ENCODE measurements at regions not wholly inside any gene's neighbourhood (a gene's known extent, or its start where the extent isn't known, plus 50 kb on each side); places are given as distances from the start of the nearest gene placed in this dataset.

DNA sequence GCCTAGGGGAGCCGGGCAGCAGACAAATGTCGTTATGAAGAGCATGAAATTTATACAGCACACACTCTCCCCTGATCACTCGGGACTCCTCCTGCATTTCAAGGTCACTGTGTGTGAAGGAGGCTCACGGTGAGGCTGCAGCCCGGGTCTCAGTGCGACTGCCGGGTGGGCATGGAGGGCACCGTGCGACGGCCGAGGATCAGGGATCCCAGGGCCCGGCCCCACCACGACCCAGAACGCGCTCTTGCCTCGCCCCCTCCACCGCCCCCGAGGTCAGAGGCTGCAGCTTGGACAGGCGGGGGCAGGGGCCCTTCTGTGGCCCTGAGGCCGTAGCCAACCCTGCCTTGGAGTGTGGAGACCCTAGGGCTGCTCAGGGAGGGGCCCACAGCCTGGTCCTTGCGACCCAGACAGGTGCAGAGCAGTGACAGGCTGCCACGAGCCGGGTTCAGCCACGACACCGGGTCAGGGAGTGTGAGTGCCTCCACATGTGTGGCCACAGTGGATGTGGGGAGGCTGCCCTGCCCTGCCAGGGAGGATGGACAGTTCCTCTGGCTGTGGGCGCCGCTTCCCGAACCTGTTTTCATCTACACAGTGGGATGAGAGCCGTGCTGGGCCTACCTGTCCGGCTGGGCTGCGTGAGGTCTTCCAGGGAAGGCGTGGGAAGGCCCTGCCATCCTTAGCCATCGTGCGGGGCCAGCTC lies 89.3 kb upstream of the NKX1-1 start:
- no peaks in the 10 kb centered on the region for H3K36me3 ChIP-seq
- no peak for DNase-seq
- H3K4me1 ChIP-seq: no peaks in the 10 kb centered on the region
- intact Hi-C loops (cut with DNase I; ENCODE audit: low total_unique reads): no loop called here
- H3K27ac ChIP-seq: no peak overlapping the region
- no peak overlapping the region for H3K4me3 ChIP-seq
- WGBS, 5 donors: 61 to 76% (median 73%) methylated on average over 15 to 34 of the region's 34 CpGs
- peaks cover 0 to 67% (median 26%) of the 10 kb centered on the region in 3 donors for H3K27me3 ChIP-seq
- H3K9me3 ChIP-seq: no peaks in the 10 kb centered on the region
- TF ChIP-seq POLR2AphosphoS5 (IDR thresholded peaks at IDR 0.05) (no peak), EP300 (IDR thresholded peaks at IDR 0.05) (no peak), CTCF (IDR thresholded peaks at IDR 0.05) (no peak), POLR2A (IDR thresholded peaks at IDR 0.05) (no peak)

- Histone ChIP-seq H3K4me3 (no peak overlapping the region), H3K27me3 (peaks cover 0 to 68% (median 33%) of the 10 kb centered on the region in 3 donors), H3K4me1 (no peaks in the 10 kb centered on the region), H3K27ac (no peak overlapping the region), H3K36me3 (no peaks in the 10 kb centered on the region), H3K9me3 (no peaks in the 10 kb centered on the region)
- intact Hi-C loops (cut with DNase I; ENCODE audit: low total_unique reads): no loop called here
- no peak for TF ChIP-seq EP300 (IDR thresholded peaks at IDR 0.05)
- 64 to 77% (median 72%) methylated on average over 30 to 37 of the region's 37 CpGs for WGBS, 5 donors
- DNase-seq: no peak
Measured at GRCh38 chr4:1494416-1495315, 88.4 kb upstream of the NKX1-1 start.

- TF ChIP-seq POLR2AphosphoS5 (IDR thresholded peaks at IDR 0.05) (no peak), CTCF (IDR thresholded peaks at IDR 0.05) (no peak), POLR2A (IDR thresholded peaks at IDR 0.05) (no peak), EP300 (IDR thresholded peaks at IDR 0.05) (no peak)
- intact Hi-C loops (cut with DNase I; ENCODE audit: low total_unique reads): no loop called here
- 76 to 83% (median 78%) methylated on average over 25 to 28 of the region's 28 CpGs for WGBS, 5 donors
- Histone ChIP-seq H3K27me3 (peaks cover 0 to 78% (median 42%) of the 10 kb centered on the region in 3 donors), H3K27ac (no peak overlapping the region), H3K9me3 (no peaks in the 10 kb centered on the region), H3K4me1 (no peaks in the 10 kb centered on the region), H3K36me3 (no peaks in the 10 kb centered on the region), H3K4me3 (no peak overlapping the region)
- DNase-seq: no peak
Measured at GRCh38 chr4:1493540-1494287, 87.5 kb upstream of the NKX1-1 start.

DNA sequence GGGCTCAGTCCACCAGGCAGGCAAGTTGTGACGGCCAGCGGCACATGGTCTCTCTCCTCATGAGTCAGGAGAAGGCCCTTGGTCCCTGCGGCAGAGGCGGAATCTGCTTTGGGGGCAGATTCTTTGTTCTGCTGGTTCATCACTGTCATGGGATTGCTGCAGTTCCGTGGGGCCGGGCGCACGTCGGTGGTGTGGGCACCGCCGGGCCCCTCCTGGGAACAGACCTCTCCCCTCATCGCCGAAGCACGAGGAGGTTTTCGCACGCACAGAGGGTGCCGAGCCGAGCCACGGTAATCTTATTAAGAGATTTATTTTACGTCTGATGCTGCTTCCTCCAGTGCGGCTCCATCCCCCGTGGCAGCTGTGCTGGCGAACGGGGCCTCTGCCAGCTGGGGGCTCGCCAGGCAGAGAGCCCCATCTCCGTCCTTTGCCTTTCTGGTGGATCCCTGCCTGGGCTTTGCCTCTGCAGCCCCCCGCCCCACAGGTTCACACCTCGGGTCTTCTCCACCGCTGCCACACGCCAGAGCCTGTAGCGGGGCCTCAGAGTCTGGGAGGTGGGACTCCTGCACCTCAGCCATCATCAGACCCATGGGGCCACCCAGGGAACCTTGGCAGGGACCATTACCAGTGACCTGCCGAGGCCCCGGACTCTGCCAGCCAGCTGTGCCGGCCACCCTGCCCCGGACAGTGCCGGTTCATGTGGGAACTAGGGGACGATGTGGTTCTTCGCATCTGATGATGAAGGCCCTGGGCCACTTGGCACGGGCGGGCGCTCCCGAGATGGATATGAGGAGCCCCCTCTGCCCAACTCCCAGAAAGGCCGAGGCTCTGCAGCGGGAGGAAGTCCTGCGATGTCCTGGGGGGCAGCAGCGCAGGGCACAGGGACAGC lies 86.7 kb upstream of the NKX1-1 start:
- Histone ChIP-seq H3K27ac (no peak overlapping the region), H3K4me1 (no peaks in the 10 kb centered on the region), H3K4me3 (no peak overlapping the region), H3K36me3 (no peaks in the 10 kb centered on the region), H3K27me3 (peaks cover 0 to 86% (median 48%) of the 10 kb centered on the region in 3 donors), H3K9me3 (no peaks in the 10 kb centered on the region)
- TF ChIP-seq POLR2AphosphoS5 (IDR thresholded peaks at IDR 0.05): no peak
- no peak for TF ChIP-seq CTCF (IDR thresholded peaks at IDR 0.05)
- no peak for TF ChIP-seq EP300 (IDR thresholded peaks at IDR 0.05)
- TF ChIP-seq POLR2A (IDR thresholded peaks at IDR 0.05): no peak
- no peak for DNase-seq
- intact Hi-C loops (cut with DNase I; ENCODE audit: low total_unique reads): no loop called here
- 66 to 70% (median 67%) methylated on average over 33 to 46 of the region's 46 CpGs for WGBS, 5 donors

All from stomach (tissue), 8 donors.